GM21619 (cell line): ENCODE measurements at regions not wholly inside any gene's neighbourhood (a gene's known extent, or its start where the extent isn't known, plus 50 kb on each side); places are given as distances from the start of the nearest gene placed in this dataset.

ENCODE experiments used
- ATAC-seq: cut with Tn5 transposase; IDR thresholded peaks from one replicate; pipeline ENCODE4 v1.9.1; 2021; ENCODE audit not compliant: unreplicated experiment

DNA sequence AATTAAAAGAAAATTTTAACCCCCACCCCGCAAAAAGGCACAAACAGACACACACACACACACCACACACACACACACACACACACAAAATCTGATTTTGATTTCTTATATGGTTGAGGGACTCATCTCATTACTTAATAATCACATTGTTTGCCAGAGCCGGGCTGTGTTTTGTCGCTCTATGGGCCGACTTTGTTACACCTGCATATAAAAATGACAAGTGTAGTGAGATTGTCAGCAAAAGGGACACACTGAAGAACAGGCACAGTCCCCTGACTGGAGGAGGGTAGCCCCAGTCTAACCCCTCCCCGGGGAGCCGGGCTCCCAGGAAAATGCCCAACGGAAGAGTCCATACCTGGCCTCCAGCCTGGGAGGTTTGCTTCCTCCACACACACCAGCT lies 221.6 kb downstream of the ENGASE start:
- ATAC-seq, result no peak

DNA sequence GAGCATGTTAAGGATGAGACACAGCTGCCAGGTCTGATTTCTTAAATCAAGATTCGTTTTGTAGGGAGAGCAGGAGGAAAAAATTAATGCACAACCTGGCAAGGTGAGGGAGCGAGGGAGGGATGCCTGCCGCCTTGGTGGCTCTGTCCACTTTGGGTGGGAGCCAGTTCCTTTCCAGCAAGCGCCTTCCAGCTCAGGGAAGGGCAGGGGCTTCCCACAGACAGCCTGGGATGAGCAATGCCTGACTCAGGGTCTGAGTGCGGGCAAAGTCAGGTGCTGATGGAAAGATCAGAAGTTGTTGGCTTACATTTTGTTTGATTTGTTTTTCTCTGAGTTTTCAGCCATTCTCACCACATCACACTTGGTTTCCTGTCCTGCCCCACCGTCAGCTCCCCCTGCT lies 220.7 kb downstream of the ENGASE start:
- ATAC-seq, result no peak

DNA sequence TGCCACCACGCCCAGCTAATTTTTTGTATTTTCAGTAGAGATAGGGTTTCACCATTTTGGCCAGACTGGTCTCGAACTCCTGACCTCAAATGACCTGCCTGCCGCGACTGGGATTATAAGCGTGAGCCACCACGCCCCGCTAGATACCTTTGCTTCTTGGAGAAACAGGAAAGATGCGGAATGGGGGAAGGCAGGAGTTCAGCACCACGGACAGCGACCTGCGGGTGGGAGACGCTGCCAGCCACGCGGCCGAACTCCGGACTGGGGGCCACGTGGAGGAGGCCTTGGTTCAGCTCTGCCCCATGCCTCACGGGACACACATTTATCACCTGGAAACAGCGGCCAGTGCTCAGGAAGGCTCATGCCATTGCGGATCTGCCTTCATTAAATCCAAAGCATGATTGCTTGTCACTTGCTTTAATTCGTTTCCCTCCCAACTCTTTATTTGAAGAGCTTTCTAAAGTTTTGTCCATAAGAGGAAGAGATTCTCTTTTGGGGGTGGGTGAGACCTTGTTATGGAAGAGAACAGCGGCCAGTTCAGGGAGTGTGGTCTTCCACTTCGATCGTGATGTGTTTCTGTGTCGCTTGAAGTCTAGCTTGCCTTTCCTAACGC lies 219.9 kb downstream of the ENGASE start:
- no peak for ATAC-seq

DNA sequence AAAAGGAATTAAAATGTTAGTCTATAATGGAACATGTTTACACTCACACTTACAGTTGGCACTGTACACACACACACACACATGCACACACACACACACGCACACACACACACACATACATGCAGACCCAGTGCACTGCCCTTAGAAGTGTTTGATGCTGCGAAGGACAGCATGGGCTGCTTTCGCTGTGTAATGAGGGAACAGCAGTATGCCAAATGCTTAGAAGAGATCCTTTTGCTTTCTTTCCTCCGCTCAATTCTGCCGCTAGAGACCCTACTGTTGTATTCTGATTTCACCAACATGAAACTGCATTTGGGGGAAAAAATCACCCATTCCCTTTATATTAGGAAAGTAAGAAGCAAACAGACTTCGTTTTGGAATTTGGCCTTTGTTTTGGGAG lies 217.9 kb downstream of the ENGASE start:
- ATAC-seq, result no peak

DNA sequence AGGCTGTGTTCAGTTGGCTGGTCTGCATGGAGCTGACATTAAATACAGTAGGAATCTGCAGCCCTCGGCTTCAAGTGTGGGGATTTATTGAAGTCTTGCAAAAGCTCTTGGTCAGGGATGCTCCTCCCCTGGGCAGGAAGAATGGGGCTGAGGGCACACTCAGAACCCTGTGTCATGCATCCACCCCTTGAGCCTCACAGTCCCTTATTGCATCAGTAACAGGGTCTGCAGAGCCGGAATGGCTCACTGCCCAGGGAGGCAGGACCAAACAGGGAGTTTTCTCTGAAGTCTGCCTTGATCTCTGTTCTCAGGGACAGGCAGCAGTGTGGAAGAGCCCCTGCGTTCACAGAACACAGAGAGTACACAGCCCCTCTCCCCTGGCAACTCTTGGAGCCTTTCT lies 216.8 kb downstream of the ENGASE start:
- no peak for ATAC-seq

DNA sequence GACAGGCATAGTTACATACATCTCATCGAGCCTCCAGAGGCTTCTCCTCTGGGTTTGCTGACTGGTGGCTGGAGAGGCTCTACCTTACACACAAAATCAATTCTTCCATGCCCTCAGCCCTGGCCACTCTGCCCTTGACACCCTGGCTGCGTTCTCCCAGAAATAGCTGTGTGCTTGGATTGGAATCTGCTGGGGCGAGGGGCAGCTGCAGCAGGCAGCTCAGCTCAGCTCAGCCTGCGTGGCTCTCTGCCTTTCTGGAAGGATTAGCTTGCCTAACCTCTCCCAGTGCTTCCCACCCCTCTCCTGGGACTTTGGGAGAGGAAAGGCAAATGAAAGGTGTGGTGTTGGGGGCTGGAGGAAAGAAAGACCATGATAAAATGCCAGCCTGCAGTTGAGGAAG lies 216.1 kb downstream of the ENGASE start:
- ATAC-seq, result no peak

DNA sequence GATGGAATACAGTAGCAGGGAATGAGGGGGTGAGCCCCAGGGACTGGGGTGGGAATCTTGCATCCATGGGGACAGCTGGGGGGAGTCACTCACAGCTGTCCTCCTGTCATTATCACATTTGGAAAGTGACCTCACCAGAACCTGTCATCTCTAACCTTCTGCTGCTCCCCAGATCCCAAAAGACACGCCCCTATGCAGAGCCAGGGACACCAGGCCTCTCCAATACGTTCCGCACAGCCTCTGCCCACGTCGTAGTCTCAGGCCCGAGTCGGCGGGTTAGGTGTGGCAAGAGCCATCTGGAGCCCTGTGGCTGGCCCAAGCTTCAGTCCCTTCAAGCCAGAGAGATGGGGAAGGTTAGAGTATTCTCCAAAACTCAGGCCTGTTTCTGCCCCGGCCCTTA lies 214.3 kb downstream of the ENGASE start:
- no peak for ATAC-seq

DNA sequence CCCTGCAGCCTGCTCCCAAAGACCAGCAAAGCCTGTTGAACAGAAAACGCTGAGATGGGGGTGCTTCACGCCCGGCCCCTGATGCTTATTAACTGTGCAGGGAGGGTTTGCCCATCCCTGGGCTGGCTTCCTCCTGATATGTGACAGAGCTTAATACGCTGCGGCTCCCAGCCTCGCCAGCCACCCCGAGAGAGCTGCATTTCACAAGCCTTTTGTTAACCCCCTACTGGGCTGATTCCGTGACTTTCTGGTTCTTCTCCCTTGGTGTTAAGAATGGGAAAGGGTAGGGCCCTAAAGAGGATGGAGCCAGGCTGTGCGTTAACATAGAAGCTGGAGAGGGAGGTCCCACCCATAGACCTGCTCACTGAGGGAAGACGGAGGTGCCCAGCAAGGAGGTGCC lies 211.8 kb downstream of the ENGASE start:
- no peak for ATAC-seq

DNA sequence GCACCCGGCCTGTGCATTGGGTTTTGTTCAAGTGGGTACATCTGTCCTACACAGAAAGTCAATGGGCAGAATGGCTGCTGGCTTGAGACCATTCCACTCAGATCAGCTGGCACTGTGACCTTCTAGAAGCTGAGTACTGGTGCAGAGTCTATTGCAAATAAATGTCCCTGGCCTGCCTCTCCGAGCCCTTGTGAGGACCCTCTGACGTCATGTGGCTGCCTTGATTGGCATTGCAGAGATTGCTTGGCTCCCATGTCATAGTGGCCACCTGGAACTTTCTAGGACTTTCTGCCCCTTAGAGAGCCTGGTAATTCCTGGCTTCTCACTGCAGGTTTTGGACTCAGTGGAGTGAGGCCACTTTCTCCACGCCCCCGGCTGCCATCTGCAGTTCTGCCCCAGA lies 211.3 kb downstream of the ENGASE start:
- ATAC-seq, result no peak

DNA sequence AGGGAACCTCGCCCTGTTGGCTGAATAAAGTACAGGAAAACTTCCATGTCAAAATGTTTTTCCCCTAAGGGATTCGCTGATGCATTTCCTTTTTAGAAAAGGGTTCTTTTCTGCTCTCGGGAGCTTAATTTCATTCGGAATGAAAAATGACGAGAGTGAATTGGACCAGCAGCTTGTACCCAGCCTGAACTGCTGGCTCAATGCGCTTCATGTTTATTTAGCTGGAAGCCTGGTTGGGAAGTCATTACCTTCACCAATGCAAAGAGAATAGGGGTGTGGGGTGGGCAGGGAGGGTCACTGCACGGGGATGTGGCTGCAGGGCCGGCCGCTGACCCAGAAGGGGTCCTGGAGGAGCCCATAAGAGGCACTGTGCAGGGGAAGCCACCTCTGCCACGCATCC lies 207.7 kb downstream of the ENGASE start:
- no peak for ATAC-seq

DNA sequence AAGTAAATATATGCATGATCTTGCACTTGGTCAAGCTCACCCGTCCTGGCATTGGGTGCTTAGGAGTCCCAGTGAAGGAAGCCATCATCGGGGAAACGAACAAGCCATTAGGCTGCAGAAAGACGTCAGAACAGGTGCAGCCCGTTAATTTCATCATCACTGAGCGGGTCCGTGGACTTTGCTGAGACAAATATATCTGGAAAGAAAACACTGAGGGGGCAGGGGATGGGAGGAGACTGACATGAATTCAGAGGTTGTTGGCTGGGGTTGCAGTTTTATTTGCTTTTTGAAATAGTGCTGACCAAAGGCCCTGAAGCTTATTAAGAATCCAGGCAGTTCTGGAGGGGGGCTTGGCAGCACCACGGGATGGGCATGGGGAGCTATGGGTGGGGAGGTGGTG lies 207.2 kb downstream of the ENGASE start:
- no peak for ATAC-seq

DNA sequence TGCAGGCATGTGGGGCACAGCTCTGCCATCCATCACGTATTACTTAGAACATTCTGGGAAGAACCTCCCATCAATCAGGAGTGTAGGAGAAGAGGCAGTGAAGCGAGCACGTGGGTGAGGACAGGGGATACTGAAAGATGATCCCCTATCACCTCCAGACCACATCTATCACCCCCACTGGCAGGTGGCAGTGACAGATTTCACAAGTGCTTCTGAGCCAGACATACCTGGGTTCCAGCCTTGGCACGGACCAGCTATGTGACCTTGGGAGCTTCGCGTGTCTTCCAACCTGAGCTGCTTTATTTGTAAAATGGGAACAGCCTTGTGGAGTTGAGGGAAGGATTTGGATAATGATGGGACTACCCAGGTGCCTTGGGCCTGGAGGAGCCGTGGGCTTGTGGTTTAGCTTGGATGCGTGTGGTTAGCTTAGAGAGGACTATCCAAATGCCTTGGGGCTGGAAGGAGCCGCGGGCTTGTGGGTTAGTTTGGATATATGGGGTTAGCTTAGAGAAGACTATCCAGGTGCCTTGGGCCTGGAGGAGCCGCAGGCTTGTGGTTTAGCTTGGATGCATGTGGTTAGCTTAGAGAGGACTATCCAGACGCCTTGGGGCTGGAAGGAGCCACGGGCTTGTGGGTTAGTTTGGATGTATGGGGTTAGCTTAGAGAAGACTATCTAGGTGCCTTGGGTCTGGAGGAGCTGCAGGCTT lies 206.4 kb downstream of the ENGASE start:
- no peak for ATAC-seq

DNA sequence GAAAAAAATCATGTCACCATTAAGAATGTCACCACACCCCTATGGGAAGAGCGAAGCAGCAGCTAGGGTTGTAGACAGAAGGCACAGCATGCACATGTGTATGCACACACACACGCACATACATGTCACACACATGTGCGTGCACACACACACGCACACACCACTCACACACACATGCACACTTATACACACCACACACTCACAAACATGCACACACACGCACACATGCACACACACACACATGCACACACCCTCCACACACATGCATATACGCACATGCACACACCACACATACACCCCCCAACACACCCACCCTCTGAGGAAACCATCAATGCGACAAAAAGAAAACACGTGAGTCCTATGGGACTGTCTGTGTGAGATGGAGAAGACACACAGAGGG lies 205.4 kb downstream of the ENGASE start:
- no peak for ATAC-seq

DNA sequence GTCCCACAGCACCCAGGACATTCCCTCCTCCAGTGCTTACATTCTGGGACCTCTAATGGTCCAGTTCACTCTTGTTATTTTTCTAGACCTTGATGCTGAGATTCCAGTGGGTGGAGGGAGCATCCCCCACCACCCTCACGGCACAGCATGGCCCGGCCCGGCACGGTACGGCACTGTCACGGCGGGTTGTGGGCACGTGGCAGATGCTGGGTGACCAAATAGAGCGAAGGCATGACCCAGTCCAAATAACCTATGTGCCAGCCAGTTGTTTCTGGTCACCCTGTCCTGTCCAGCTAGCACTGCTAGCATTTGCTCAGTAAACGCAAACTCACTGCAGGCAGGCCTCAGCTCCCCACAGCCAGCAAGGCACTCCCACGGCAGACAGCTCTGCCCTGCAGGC lies 204.7 kb downstream of the ENGASE start:
- no peak for ATAC-seq

DNA sequence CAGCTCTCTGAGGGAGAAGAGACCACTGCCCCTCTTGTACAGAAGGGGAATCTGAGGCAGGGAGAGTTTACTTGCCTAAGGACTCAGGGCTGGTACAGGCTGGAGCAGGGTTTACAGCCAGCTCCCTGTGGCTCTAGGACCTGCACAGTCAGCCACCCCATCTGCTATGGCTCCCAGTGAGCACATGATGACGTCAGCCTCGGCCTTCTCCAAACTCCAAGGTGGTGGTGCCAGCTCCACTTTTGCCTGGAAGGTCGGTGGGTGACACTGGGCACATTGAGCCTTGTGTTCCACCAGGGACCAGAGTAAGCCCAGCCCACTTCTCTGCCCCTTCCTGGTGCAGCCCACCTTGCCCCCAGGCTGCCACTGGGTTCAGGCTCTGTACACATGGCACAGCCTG lies 202.2 kb downstream of the ENGASE start:
- no peak for ATAC-seq

DNA sequence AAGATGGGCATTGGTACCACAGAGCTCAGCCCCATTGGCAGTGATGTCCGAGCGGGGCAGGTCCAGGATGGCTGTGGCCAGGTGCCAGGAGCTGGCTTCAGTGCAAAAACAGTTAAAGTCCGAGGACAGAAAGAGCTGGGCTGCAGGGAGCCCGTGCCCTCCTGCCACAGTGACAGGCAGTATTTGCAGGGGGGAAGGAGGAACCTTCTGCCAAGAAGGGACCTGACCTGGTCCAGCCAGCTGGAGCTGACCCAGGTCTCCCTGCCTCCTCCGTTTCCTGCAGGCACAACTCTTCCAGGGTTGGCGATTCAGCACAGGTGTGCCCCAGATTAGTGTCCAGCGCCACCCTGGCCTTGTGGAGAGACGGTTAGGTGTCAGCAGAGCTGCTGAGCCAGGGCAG lies 199.0 kb downstream of the ENGASE start:
- ATAC-seq, result no peak

DNA sequence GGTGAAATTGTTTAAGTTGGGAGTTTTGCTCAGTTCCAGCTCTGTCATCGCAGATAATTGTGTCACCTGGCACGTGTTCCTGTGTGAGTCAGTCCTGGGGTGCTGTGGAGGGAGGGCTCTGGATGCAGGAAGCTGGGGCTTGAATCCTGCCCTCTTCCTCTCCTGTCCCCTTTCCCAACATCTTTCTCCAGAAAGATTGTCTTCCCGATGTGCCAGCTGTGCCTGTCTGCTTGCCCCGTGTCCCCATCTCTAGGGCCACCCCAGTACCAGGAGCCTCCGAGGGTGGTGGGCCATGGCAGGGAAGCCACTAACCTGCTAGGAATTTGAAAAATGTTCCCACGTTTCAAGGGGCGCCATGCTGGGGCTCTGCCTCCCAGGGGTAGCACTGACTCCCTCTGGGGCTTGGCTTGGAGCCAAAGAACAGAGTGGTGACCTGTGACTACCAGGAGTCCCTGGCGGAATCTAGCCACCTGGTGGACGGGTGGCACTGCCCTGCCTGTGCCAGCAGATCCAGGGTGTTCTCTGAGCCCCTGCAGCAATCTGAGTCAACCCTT lies 198.1 kb downstream of the ENGASE start:
- no peak for ATAC-seq

DNA sequence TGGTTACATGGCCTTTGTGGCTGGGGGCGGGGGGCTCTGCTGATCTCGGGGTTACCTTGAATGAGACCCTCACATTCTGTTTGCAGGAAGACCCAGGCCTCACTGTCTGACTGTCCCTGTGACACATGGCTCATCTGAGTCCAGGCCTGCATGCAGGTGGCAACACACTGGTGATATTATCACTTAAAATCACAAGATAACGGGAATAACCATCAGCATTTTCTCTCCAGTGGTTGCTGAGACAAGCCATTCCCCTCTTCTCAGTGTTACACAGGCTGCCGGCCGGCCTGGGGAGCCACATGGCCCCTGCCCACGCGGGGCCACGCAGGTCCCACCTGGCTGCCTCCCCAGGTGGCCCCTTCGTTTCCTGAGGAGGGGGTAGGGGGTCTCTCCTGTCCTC lies 197.6 kb downstream of the ENGASE start:
- no peak for ATAC-seq

DNA sequence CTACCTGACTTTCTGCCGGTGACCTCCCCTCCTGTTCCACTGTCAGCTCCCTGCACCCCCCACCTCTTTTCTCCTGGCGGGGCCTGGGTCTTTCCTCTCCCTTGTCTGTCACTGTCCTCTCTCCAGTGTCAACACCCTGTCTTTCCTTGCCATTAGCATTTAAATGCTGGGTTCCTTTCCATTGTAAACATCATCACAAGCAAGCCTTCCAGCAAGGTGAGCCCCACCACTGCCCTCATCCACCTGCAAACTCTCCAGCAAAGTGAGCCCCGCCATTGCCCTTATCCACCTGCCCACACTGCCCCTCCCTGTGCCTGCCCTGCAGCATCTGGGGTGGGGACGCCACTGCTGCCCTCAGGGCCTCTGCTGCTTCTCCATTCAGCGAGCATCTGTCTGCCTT lies 195.0 kb downstream of the ENGASE start:
- ATAC-seq, result no peak

DNA sequence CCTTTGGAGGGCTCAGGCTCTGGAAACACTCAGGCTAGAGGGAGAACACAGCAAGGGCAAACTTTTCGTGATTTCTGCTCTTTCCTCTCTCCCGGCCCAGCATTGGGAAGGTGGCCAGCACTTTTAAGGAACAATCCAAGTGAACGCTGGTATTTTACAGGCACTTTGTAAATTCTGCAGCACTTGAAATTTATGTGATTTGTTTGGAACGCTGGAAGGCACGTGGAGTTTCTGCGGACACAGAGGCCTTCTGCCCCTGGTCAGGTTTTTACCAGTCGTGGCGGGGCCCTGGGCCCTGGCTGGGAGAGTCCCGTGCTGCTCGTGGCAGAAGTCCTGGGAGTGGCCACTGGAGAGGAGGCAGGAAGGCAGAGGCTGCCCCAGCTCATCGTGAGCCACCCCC lies 188.6 kb downstream of the ENGASE start:
- ATAC-seq, result no peak

DNA sequence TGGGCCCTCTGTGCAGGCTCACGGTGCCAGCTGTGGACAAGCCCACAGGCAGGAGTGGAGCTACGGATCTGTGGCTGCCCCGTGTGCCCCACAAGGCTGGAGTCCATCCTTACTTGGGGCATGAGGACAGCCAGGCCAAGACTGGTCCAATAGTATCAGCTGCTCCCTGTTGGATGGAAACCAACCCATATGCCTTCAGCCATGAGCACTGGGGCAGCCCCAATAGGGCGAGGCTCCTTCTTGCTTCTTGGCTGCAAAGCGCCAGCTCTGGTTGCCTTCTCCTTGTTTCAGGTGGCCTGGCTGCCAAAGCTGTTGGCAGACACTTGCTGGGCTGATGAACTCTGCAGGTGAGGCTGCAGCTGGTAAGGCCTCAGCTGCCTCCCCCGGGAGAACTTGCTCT lies 188.0 kb downstream of the ENGASE start:
- no peak for ATAC-seq

DNA sequence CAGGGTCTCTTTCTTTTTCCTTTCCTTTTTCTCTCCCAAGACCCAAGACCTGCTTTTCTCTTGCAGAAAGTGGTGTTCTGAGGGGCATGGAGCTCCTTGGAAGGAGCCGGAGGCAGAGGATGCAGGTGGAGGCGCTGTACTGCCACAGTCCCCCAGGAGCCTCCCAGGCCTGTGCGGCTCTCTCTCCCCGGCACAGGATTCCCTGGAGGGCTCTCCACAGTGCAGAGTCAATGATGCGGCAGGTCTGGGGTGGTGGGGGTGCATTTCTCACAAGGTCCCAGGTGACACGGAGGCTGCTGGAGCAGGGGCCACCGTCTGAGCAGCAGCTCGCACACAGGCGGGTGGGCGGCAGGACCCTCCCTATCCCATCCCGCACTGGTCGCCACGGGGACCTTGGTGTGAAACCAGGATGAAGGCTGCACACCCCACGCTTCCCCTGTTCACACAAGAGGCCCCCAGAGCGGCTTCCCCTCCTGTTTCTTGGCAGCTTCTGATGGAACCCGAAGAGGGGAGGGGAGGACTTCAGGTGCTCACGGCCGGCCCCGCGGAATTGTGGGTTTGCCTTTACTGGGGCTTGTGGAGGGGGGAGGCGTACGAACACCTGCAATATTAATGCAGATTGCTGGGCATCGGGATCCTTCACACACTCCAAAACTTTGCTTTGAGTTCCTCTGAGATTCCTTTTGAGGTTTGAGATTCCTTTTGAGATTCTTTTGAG lies 186.9 kb downstream of the ENGASE start:
- no peak for ATAC-seq
